Panc1 (cell line): ENCODE measurements at regions not wholly inside any gene's neighbourhood (a gene's known extent, or its start where the extent isn't known, plus 50 kb on each side); places are given as distances from the start of the nearest gene placed in this dataset.

Experiments
- ATAC-seq: fragments of 200-7000 bp; cut with Tn5 transposase; 2 replicates; pipeline ENCODE4 v1.9.1; 2020; ENCODE audit warnings: mild to moderate bottlenecking, moderate library complexity
- BruUV-seq: library from RNA; stranded (reverse); fragments of 400-500 nt; replicated peaks from 2 replicates; lab custom pipeline; 2021; lab: Mats Ljungman, UMichigan
- CTCF ChIA-PET: fragments of 300-600 bp; sonication (Branson Sonifier 250); formaldehyde crosslinking; loops from one replicate; lab custom pipeline; 2022; ENCODE audit warnings: antibody characterized with exemption; lab: Charles Lee
- POLR2A ChIA-PET: fragments of 300-600 bp; sonication (Branson Sonifier 250); formaldehyde crosslinking; loops from one replicate; lab custom pipeline; 2022; ENCODE audit warnings: antibody characterized with exemption; lab: Charles Lee
- DNase-seq: peaks from one replicate; pipeline ENCODE4 v3.0.0-alpha.2; 2010; ENCODE audit warnings: low read depth, low spot score
- H3K27ac ChIP-seq: 2 replicates; pipeline ENCODE4 v1.5.1; 2011; ENCODE audit warnings: mild to moderate bottlenecking, low read length, inconsistent platforms
- H3K27me3 ChIP-seq: fragments of 200-500 bp; sonication (Bioruptor generic); 2 replicates; pipeline ENCODE4 v1.6.0; 2014; ENCODE audit warnings: low read length, inconsistent platforms; ENCODE audit not compliant: control insufficient read depth, insufficient read depth
- H3K36me3 ChIP-seq: fragments of 200-500 bp; sonication (Bioruptor generic); 2 replicates; pipeline ENCODE4 v1.5.1; 2014; ENCODE audit warnings: inconsistent platforms, mild to moderate bottlenecking, low read length, moderate library complexity; ENCODE audit not compliant: control insufficient read depth, insufficient read depth
- H3K4me1 ChIP-seq: 2 replicates; pipeline ENCODE4 v1.5.1; 2011; ENCODE audit warnings: inconsistent platforms, mild to moderate bottlenecking, low read length, moderate library complexity; ENCODE audit not compliant: control insufficient read depth, insufficient read depth
- H3K4me3 ChIP-seq, 2 experiments: 2 replicates each; pipeline ENCODE4 v1.5.1; 2011 to 2012; ENCODE audit warnings: low read depth in 2 of 2, low read length in 2 of 2, mild to moderate bottlenecking in 2 of 2, inconsistent platforms in 1 of 2, moderate library complexity in 1 of 2
- H3K9me3 ChIP-seq: fragments of 200-500 bp; sonication (Bioruptor generic); 2 replicates; pipeline ENCODE4 v1.5.1; 2014; ENCODE audit warnings: low read depth, mild to moderate bottlenecking, inconsistent platforms, low read length, moderate library complexity; ENCODE audit not compliant: control insufficient read depth, insufficient read depth
- POLR2AphosphoS5 ChIP-seq: IDR thresholded peaks from 2 replicates; pipeline ENCODE4 v1.6.1; 2012; ENCODE audit warnings: mild to moderate bottlenecking, low read depth, low read length, moderate library complexity
- SIN3A ChIP-seq: IDR thresholded peaks from 2 replicates; pipeline ENCODE4 v1.6.1; 2012; ENCODE audit warnings: low read depth, mild to moderate bottlenecking, low read length, moderate library complexity, borderline replicate concordance; ENCODE audit not compliant: insufficient read depth
- TCF7L2 ChIP-seq: IDR thresholded peaks from 2 replicates; pipeline ENCODE4 v1.6.1; 2011; ENCODE audit warnings: mild to moderate bottlenecking, low read depth, low read length, inconsistent platforms
- in situ Hi-C: cut with HindIII; loops from 2 replicates; pipeline ENCODE4 v1.10.0; 2016; ENCODE audit warnings: low sequenced_read_pairs, low pct_unique_long_range_greater_than_20kb
- intact Hi-C: fragments of 100-400 bp; cut with micrococcal nuclease; formaldehyde crosslinking; loops from one replicate; pipeline ENCODE4 v1.10.0; 2022; ENCODE audit not compliant: unreplicated experiment
- TF ChIP-seq, protein P1 (sequence below): fragments of 450-650 bp; IDR thresholded peaks from 2 replicates; pipeline ENCODE4 v1.5.1; 2017; ENCODE audit warnings: mild to moderate bottlenecking
- TF ChIP-seq, protein P2 (sequence below), 2 experiments: IDR thresholded peaks; 2 replicates each; pipeline ENCODE4 v1.6.1; 2011 to 2012; ENCODE audit warnings: low read depth in 2 of 2, control low read depth in 1 of 2, low read length in 1 of 2, mild to moderate bottlenecking in 1 of 2, moderate library complexity in 1 of 2; ENCODE audit not compliant: insufficient read depth in 1 of 2

DNA sequence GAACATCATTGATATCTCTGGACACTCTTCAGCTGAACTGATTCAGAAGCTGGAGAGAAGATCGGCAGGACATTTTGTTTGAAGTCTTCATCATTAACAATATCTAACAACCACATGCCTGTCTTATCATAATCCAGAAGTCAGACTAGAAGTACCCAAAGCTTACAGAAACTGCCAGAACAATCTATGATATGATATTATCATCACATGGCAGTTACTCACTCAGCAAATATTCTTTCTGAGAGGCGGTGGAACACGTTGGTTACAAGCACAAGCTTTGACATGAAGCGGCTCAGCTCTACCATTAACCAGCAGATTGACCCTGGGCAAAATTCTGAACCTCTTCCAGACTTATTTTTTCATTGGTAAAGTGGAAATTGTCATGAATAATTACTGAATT is 69.4 kb upstream of the KIT start:
- no peak for TF ChIP-seq TCF7L2
- no peak for TF ChIP-seq SIN3A
- no peak for TF ChIP-seq POLR2AphosphoS5
- TF ChIP-seq, protein P1, sequence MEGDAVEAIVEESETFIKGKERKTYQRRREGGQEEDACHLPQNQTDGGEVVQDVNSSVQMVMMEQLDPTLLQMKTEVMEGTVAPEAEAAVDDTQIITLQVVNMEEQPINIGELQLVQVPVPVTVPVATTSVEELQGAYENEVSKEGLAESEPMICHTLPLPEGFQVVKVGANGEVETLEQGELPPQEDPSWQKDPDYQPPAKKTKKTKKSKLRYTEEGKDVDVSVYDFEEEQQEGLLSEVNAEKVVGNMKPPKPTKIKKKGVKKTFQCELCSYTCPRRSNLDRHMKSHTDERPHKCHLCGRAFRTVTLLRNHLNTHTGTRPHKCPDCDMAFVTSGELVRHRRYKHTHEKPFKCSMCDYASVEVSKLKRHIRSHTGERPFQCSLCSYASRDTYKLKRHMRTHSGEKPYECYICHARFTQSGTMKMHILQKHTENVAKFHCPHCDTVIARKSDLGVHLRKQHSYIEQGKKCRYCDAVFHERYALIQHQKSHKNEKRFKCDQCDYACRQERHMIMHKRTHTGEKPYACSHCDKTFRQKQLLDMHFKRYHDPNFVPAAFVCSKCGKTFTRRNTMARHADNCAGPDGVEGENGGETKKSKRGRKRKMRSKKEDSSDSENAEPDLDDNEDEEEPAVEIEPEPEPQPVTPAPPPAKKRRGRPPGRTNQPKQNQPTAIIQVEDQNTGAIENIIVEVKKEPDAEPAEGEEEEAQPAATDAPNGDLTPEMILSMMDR: no peak
- TF ChIP-seq, protein P2, sequence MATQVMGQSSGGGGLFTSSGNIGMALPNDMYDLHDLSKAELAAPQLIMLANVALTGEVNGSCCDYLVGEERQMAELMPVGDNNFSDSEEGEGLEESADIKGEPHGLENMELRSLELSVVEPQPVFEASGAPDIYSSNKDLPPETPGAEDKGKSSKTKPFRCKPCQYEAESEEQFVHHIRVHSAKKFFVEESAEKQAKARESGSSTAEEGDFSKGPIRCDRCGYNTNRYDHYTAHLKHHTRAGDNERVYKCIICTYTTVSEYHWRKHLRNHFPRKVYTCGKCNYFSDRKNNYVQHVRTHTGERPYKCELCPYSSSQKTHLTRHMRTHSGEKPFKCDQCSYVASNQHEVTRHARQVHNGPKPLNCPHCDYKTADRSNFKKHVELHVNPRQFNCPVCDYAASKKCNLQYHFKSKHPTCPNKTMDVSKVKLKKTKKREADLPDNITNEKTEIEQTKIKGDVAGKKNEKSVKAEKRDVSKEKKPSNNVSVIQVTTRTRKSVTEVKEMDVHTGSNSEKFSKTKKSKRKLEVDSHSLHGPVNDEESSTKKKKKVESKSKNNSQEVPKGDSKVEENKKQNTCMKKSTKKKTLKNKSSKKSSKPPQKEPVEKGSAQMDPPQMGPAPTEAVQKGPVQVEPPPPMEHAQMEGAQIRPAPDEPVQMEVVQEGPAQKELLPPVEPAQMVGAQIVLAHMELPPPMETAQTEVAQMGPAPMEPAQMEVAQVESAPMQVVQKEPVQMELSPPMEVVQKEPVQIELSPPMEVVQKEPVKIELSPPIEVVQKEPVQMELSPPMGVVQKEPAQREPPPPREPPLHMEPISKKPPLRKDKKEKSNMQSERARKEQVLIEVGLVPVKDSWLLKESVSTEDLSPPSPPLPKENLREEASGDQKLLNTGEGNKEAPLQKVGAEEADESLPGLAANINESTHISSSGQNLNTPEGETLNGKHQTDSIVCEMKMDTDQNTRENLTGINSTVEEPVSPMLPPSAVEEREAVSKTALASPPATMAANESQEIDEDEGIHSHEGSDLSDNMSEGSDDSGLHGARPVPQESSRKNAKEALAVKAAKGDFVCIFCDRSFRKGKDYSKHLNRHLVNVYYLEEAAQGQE (IDR thresholded peaks at IDR 0.05; ENCODE audit: insufficient read depth in 1 of 2, low read depth in 2 of 2, low read length in 1 of 2): no peak
- no peak overlapping the region for H3K4me3 ChIP-seq
- no peaks in the 10 kb centered on the region for H3K36me3 ChIP-seq
- no peak for DNase-seq
- intact Hi-C loops: no loop called here
- no peaks in the 10 kb centered on the region for H3K27me3 ChIP-seq
- ATAC-seq: no peak
- H3K9me3 ChIP-seq: no peaks in the 10 kb centered on the region
- in situ Hi-C loops: no loop called here
- no peaks in the 10 kb centered on the region; the same call in none of the 2 replicates for H3K4me1 ChIP-seq
- no peak overlapping the region for H3K27ac ChIP-seq
- no TSS peak for BruUV-seq
- CTCF ChIA-PET: no interaction called here
- POLR2A ChIA-PET: no interaction called here

GRCh38 chr4:54589586-54589985 is 68.2 kb upstream of the KIT start:
- intact Hi-C loops: no loop called here
- H3K4me1 ChIP-seq: no peaks in the 10 kb centered on the region; the same call in none of the 2 replicates
- in situ Hi-C loops: no loop called here
- no peak overlapping the region for H3K27ac ChIP-seq
- no peak for TF ChIP-seq POLR2AphosphoS5
- TF ChIP-seq SIN3A: no peak
- TF ChIP-seq, protein P1: no peak
- TF ChIP-seq TCF7L2: no peak
- TF ChIP-seq, protein P2 (IDR thresholded peaks at IDR 0.05; ENCODE audit: insufficient read depth in 1 of 2, low read depth in 2 of 2, low read length in 1 of 2): no peak
- DNase-seq (no peak), ATAC-seq (no peak)
- H3K27me3 ChIP-seq: no peaks in the 10 kb centered on the region
- ChIA-PET CTCF (no interaction called here), POLR2A (no interaction called here)
- no peaks in the 10 kb centered on the region for H3K9me3 ChIP-seq
- H3K4me3 ChIP-seq: no peak overlapping the region
- no peaks in the 10 kb centered on the region for H3K36me3 ChIP-seq
- BruUV-seq: no TSS peak
